Pons (tissue), 1 donor: ENCODE measurements at regions not wholly inside any gene's neighbourhood (a gene's known extent, or its start where the extent isn't known, plus 50 kb on each side); places are given as distances from the start of the nearest gene placed in this dataset.

ENCODE experiments used
- DNase-seq: peaks from one replicate; pipeline ENCODE4 v3.0.0-alpha.2; 2016; ENCODE audit warnings: low spot score

DNA sequence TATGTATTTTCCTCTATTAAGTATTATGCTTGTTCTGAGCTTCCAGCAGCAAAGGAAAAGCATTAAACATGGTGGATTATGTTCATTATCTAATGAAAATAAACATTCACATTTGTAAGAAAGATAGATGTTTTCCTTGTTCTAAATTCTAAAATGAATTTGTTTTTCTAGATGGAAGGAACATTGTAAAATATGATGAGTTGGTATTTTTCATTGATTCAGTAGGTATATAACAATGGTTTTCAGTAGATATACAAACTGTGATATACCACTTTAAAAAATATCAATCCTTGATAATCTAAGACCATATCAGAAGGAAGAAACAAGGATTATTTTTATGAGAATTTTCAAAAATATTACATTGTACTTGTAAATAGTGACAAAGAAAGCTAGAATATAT is 290.6 kb upstream of the GOLIM4 start:
- no peak for DNase-seq

DNA sequence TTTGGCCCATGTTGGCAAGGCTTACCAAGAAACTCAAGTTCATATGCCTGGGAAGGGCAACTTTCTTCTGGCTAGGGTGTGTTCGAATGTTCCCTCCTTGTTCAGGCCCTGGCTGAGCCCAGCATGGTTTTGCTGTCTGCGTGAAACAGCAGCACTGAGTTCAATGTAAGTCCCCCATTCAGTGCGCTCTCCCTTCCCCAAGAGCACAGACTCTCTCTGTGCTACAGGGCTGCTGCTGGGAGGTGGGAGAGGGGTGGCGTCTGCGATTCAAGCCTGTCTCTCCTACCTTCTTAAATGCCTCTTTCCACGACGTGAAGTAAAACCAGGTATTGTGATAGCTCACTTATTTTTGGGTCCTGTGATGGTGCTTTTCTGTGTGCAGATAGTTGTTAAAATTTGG is 289.3 kb upstream of the GOLIM4 start:
- no peak for DNase-seq

DNA sequence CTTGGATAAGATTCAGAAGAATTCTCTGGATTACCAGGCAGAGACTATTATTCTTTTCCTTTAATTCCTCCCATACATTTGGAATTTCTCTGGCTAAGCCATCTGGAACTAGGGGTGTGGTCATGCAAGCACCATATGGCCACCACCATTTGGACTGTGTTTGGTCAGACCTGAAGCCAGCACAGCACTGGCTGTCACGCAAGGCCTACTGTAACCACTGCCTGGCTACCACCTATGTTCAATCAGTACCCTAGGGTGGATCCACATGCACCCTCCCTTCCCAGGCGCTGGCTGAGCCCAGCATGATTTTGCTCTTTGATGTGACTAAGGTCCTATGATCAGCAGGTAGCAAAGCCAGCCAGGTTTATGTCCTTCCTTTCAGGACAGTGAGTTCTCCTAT is 287.8 kb upstream of the GOLIM4 start:
- DNase-seq = no peak

DNA sequence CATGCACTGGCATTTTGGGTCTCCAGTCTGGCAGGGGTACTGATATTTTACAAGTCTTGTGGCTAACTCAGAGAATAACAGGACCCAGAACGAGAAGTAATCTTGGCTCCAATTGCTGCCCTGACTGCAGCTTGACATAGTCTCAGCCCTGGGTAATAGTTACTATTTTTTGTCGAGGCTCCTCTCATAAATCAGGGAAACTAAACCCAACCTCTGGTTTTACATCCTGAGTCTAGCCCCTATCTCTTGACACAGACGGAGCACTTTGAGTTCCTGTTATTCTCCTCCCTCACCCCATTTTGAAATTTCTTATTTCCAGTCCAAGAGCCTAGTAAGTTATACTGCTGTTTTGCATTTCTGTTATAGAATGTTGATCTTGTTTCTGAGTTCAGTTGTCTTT is 276.1 kb upstream of the GOLIM4 start:
- no peak for DNase-seq

DNA sequence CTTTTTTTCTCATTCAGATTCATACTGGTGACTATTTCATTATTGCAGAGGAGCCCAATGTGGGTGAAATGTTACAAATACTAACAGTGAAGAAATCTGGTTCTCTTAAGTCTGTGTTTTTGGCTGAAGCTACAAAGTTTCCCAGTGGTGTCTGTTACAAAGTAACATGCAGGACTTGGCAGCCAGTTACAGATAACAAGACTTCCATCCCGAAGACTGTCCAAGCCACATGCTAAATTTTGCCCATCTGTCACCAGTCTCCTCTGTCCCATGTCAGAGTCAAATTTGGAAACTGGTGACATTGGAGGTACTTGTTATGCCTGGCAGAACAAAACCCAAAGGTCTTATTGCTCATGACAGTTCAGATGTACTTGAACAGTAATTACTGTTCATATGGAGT is 269.2 kb upstream of the GOLIM4 start:
- no peak for DNase-seq

DNA sequence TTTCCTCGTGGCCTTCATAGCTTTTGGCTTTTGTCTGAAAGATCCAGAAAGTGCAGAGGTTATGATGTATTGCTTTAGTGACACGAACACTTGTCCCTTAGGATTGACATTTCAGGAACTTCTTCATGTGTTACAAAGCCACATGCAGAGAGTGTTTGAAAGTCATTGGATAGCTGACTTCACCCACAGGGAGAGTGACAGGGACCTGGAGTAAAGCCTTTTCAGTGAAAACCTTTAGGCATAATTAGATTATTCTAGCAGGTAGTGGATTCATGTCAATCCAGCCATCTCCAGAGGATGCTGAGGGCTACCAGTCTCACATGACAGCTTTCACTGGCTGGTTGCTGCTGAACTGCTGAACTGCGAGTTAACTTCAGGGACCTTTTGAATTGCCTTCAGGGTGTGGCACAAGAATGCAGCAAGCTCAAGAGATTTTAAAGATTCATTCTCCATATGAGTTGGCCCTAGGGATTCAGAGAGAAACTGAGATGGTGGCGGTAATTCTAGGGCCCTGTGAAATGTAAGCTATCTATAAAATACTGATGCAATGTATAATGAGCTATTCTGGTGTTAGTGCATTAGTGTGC is 267.0 kb upstream of the GOLIM4 start:
- DNase-seq = no peak

DNA sequence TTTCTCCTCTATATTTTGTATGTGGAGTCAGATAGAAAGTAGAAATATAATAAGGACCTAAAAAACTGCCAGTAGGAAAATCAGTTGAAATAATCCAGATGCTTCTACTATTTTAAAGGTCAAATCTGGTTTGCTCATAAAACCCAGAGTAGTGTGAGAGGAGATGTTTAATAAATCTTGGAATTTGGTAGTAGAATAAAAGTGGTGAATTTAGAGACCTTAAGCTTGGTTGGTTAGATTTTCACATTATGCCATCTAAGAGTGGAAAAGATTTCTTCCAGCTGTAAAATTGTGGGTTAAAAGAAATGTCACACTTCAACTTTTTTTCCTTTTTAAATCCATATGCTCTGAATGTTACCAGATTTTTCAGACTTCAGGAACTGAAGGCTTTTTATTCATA is 266.4 kb upstream of the GOLIM4 start:
- DNase-seq = no peak

DNA sequence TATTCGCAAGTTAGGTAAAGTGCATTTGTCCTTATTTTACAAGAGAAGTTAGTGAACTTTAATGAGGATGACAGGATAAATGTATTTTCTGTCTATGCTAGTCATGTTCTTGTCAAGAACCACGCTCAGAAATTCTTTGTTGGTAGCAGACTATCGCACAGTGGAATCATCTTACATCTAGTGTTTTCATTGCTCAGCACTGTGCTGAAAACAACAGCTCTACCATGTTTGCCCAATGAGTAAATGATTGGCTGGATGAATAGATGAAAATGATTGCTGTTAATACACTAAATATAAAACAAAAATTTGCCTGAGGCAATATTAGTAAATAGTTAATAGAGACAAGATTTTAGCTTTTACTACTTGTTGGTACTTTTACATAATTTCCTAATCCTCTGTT is 265.3 kb upstream of the GOLIM4 start:
- DNase-seq = no peak

DNA sequence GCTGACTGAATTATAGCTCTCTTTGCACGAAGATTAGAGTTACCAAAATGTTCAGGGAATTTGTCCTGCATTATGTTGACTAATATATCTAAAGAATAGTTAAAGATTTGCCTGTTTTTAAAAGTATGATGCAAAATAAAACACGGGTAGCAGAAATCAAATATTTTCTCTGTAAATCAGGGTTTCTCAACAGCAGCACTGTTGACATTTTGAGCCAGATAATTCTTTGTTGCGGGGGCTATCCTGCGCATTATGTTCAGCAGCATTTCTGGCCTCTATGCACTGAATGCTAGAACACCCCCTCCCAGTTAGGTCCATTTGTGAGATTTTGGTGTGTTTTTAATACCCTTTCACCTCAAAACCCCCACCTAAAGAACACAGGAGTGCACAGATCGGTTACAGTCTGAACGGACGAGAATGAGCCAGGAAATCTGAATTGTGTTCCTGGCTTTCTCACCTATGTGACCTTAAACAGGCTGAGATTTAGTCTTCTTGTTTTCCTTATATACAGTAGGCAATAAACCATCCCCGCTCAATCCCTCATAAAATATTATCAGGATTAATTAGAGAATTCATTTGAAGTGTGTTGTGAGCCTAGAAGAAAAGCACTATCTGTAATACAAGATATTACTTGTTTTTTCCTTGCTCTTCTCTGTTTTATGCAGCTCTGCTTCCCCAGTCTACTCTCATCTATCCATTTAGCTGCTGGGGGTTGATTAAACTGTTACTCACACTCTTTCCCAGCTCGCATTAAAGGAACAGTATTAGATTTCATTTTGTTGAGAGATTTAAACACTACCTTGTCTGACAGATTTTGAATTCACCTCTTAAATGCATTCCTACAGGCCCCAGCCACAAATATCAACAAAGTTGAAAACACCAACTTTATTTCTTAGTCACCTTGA is 247.5 kb upstream of the GOLIM4 start:
- no peak for DNase-seq

DNA sequence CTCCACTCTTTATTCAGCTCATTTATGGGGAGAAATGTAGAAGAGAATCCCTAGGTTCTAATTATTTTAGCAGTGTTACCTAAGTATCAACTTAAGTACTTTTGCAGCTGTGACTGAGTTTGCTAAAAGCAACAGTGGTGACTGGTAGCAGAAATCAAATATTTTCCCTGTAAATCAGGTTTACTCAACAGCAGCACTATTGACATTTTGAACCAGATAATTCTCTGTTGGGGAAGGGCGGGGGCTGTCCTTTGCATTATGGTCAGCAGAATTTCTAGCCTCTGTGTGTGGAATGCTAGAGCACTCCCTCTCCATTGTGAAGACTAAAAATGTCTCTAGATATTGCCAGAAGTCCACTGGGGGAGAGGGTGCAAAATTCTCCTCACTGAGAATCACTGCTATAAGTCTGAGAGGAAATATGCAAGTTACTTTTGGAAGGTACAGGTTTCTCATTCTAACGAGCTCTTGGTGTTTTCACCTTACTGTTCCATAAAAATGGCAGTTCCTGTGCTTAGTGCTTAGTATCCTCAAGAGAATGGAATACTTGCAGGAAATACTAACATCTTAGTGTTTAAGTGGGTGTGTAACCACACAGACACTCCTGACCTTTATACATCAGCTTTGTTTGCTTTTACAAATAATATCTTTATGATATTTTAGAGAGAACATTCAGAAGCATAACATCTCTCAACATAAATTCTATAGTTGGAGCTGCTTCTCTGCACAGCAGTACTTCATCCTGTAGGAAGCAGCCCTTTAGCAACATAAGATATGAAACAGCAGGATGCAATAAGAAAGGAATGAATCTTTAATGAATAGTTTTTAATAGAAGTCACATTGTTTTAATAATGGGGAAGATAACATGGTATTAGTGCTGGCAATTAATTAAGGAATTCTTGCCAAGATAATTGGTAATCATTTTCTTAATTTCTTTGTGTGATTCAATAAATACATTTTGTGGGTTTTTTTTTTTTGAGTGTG is 246.5 kb upstream of the GOLIM4 start:
- no peak for DNase-seq

DNA sequence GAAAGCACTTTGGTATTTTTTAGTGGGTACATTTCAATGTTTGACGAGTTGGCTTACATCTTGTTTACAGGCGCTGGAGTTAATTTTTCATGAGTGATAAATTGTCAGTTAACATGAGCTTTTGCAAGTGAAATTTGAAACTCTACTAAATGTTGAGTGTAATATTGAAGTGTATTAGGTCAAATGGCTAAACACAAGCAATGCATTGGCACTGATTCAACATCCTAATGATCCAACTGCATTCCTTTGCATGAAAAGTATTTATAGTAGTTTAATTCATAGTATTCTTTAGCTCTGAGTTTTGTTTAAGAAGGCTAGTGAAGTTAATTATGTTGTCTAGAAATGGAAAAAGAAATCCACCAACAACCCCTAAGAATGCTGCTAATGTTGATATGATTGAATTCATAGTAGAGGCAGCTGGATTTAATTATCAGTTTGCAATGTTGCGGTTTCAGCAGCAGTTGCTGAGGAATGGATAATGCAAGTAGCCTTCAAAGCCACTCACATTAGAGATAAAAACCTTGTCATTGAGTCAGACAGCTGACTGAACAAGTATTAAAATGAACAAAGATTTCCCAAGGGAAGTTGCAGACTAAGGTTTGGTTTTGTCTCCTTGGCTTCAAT is 245.6 kb upstream of the GOLIM4 start:
- no peak for DNase-seq

DNA sequence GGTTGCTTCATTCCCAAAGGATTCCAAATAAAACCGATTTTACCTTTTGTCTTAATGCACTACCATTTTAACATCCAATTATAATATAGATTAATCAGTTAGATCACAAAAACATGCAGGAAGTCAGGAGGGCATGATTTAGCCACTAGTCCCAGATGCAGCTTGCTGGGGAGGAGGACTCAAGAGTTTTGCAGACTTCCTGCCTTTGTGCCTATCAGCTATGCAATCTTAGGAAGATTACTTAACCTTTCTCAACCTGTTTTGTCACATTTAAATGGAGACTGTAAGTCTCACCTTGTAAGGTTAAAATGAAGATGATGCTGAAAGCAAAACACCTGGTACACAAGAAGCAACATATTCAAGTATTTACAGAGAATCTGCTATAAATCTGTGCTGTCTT is 242.4 kb upstream of the GOLIM4 start:
- DNase-seq = no peak

DNA sequence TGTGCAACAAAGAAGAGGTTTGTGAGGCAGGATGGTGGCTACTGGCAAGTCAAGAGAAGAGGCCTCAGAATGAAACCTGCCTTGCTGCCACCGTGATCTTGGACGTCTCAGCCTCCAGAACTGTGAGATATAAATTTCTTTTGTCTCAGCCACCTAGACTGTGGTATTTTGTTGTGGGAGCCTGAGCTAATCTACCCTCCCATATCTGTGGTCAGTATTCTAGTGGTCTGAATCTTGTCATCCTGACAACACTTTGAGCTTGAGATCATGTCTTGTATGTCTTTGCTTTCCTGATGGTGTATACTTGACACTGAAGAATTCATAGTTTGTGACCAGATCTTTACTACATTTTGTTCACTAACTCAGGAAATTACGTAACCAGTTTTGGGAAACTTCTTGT is 240.6 kb upstream of the GOLIM4 start:
- no peak for DNase-seq

DNA sequence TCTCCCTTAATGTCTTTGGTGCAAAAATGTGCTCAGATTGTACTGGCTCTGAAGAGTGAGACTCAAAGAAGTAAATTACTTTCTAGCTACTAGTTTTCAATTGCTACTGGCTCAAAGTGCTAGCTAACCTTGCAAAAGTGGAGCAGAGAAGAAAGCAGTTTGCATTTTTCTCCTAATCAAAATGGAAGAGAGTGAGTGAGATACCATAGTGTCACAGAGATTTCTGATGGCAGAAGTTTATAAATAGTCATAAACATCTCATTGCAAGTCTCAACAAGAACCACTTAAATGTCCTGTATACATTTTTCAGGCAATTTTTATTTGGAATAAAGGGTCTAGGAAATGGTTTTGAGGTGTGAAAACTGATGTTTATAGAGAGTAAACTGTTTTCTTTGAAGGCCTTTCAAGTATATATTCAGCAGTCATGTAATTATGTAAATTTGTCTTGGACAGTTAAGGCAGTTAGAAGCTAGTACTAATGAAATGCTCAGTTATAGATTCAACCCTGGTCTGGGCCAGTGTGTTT is 237.7 kb upstream of the GOLIM4 start:
- DNase-seq = no peak

DNA sequence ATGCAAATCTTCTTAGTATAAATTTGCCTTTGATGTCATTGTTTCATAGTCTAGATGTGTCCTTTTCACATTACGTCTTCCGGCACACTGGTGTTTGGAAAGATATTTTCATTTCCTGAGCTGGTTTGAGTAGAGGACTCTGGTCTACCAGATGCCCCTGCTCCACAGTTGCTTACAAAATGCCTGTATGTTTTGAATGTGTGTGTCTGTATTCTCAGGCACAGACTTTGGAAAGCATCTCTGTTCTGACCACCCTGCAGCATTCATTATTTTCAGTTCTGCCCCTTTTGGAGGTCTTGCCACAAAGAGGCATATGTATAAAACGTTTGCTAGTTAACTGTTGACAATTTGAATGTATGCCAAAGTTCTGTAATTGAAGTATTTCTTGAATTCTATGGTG is 236.0 kb upstream of the GOLIM4 start:
- no peak for DNase-seq

DNA sequence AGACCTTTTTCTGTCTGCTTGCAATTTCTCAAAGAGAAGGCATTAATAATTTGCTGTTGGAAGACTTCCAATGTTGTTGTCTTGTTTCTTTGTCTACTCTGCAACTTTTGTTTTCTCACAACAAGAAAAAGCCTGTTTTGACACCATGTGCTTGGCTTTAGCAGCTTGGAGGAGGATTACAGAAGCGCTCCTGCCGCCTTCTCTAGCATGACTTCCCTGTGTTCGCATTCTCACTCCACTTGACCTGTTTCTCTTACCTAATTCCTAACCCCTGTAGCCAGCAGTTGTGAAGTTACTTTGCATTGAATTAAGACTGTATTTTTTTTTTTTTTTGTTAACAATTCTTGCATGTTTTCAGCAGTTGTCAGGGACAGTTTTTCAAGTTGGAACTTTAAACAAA is 235.3 kb upstream of the GOLIM4 start:
- no peak for DNase-seq

DNA sequence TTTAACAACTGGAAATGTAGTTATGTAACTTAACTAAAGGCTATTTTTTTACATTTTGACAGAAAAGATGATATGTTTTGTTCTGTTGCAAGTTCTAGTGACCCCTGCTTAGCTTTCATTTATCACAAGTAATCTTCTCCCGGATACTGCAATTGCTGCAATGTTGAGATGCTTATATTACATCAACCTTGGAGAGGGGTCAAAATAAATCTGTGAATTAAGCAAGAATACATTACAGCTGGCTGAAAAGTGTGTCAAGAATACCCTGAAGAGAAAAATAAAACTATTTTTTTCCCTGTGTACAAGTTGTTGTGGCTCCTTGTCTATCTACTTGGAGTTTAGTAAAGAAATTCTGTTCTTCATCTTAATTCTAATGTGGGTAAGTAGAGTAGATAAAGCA is 232.1 kb upstream of the GOLIM4 start:
- no peak for DNase-seq

DNA sequence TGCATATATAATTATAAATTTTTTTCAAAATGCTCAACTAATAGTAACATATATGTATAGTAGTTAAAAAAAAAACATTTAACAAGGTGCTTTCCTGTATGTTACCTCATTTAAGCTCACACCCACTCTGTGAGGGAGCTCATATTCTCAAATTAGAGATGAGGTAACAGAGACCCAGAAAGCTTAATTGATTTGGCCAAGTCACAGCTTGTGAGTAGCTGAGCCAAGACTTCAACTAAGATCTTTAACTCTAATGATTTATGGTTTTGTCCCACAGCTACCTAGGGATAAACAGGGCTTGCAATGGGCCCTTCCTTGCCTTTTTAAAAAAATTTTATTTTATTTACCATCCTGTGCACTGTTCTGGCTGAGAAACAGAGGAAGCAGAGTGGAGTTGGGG is 230.0 kb upstream of the GOLIM4 start:
- no peak for DNase-seq

DNA sequence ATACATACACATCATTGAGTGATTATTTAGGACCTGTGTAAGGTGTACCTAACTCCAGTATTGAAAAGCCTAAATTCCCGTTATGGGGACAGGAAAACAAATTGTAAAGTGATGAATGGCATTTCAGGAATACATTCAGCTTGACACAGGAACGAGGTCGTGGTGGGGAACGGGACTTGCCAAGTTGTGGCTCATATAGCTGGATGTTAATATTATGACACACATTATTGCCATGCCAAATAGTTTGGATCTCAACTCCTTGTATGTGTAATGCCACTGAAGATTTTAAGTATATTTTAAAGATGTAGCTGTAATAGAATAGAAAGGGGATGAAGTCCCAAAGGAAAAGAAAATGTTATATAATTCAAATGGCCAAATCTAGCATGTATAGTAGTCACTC is 227.2 kb upstream of the GOLIM4 start:
- DNase-seq = no peak

DNA sequence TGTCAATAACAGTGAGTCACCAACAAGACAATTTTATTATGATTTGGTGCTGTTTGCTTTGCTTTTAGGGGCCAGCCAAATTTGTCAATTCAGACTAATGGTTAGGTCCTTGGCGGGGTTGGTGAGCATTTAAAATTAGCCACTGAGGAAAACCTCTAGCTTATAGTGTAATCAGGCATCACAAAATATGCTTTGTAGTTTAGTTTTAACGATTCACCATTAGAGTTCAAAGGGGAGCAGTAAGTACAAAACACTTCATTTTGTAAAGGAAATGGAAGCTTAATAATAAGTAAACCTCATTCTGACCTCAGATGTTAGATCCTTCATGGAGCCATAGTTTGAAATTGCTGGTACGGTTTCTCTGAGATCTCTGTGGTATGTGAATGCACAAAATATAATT is 218.4 kb upstream of the GOLIM4 start:
- no peak for DNase-seq

DNA sequence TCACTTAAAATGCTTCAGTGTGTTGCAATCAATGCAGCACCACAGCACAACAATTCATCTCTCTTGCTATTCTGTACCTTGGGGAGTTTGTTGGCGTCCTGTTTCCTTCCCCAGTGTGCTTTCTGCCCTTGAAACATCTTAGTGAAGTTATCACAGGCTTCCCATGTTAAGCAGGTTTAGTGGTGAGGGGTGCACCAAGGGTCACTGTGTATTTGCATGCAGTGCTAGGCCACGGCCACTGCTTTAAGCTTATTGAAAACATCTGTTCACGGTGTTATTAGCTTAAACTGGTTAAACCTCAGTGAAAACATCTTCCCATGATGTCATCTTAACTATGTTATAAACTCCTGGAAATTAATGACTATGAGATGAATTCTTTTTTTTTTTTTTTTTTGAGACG is 217.3 kb upstream of the GOLIM4 start:
- no peak for DNase-seq

DNA sequence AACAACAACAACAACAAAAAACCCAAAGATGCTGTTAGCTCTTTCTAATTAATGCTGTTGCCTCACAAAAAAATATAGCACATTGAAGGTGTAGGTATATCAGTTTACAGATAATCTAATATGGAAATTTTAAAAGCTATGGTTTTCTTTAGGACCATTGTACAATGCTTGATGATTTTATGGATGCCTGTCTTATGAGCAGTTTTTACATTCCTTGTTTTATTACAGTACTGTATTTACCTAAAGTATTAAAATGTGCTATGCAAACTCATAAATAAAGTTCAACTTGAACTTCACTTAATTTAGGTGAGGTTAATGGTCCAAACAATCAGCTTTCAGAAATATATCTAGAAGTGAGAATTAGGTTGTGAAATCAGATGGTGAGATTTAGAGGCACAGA is 212.2 kb upstream of the GOLIM4 start:
- no peak for DNase-seq
